ENCODE measurements at regions not wholly inside any gene's neighbourhood (a gene's known extent, or its start where the extent isn't known, plus 50 kb on each side); places are given as distances from the start of the nearest gene placed in this dataset.
A peak's percentile ranks its signal among the peaks of the same experiment; 100 is the strongest.

- no peak overlapping the region for H3K4me3 ChIP-seq (ENCODE audit: low read length)
- TF ChIP-seq, protein P1, sequence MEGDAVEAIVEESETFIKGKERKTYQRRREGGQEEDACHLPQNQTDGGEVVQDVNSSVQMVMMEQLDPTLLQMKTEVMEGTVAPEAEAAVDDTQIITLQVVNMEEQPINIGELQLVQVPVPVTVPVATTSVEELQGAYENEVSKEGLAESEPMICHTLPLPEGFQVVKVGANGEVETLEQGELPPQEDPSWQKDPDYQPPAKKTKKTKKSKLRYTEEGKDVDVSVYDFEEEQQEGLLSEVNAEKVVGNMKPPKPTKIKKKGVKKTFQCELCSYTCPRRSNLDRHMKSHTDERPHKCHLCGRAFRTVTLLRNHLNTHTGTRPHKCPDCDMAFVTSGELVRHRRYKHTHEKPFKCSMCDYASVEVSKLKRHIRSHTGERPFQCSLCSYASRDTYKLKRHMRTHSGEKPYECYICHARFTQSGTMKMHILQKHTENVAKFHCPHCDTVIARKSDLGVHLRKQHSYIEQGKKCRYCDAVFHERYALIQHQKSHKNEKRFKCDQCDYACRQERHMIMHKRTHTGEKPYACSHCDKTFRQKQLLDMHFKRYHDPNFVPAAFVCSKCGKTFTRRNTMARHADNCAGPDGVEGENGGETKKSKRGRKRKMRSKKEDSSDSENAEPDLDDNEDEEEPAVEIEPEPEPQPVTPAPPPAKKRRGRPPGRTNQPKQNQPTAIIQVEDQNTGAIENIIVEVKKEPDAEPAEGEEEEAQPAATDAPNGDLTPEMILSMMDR (IDR thresholded peaks at IDR 0.05; ENCODE audit: insufficient read depth, low read depth, low read length, missing control alignments), result no peak
- peak; percentile 10 for DNase-seq (ENCODE audit: low read depth)
These were observed 133.0 kb downstream of the RAB38 start for GRCh38 chr11:88042238-88042637.

GRCh38 chr11:88041679-88042078, 133.6 kb downstream of the RAB38 start:
- no peak for DNase-seq (ENCODE audit: low read depth)
- H3K4me3 ChIP-seq (ENCODE audit: low read length), result no peak overlapping the region
- TF ChIP-seq, protein P1 (IDR thresholded peaks at IDR 0.05; ENCODE audit: insufficient read depth, low read depth, low read length, missing control alignments), result no peak

- H3K4me3 ChIP-seq (ENCODE audit: low read length), result no peak overlapping the region
- TF ChIP-seq, protein P1 (IDR thresholded peaks at IDR 0.05; ENCODE audit: insufficient read depth, low read depth, low read length, missing control alignments), result no peak
- no peak for DNase-seq (ENCODE audit: low read depth)
These were observed 135.1 kb downstream of the RAB38 start for GRCh38 chr11:88040148-88040496.

DNA sequence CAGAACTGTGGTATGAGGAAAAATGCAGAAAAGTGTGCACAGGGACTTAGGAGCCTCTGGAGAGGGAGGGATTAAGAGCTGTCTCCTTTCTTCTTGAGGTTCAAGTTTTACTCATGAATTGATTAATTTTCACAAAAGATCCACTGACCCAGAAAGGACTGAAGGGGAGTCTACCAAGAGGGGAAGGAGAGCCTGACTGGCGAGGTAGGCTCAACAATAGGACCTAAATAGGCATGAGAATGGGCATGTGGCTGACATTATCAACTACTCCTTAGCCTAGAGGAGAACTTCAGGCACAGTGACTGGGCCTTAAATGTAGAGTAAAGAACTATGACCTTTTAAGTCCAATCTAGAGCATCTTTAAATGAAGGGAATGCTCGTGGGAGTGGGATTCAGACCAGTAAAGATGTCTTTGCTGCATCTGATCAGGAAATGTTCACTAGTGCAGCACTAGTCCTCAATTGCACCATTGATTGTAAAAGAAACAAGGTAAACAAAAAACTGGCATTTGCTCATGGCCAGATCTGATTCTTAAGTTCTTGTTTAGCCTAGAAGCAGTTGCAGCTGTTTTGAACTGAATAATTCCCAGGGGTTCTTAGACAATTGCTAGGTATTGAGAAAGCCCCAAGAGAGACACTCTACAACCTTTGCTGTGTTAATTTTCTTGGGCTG, 135.6 kb downstream of the RAB38 start:
- no peak for DNase-seq (ENCODE audit: low read depth)

GRCh38 chr11:88038063-88038462, 137.2 kb downstream of the RAB38 start:
- no peak overlapping the region for H3K4me3 ChIP-seq (ENCODE audit: low read length)
- no peak for DNase-seq (ENCODE audit: low read depth)
- TF ChIP-seq, protein P1 (IDR thresholded peaks at IDR 0.05; ENCODE audit: insufficient read depth, low read depth, low read length, missing control alignments), result no peak

More for the DNA sequence above, 135.6 kb downstream of the RAB38 start:
- TF ChIP-seq, protein P1 (IDR thresholded peaks at IDR 0.05; ENCODE audit: insufficient read depth, low read depth, low read length, missing control alignments), result no peak
- no peak overlapping the region for H3K4me3 ChIP-seq (ENCODE audit: low read length)

GRCh38 chr11:88036701-88037100, 138.5 kb downstream of the RAB38 start:
- TF ChIP-seq, protein P1 (IDR thresholded peaks at IDR 0.05; ENCODE audit: insufficient read depth, low read depth, low read length, missing control alignments), result no peak
- DNase-seq (ENCODE audit: low read depth), result peak; percentile 45
- H3K4me3 ChIP-seq (ENCODE audit: low read length), result no peak overlapping the region

- TF ChIP-seq, protein P1 (IDR thresholded peaks at IDR 0.05; ENCODE audit: insufficient read depth, low read depth, low read length, missing control alignments), result no peak
These were observed 140.0 kb downstream of the RAB38 start for GRCh38 chr11:88035271-88035670.

More at GRCh38 chr11:88035271-88035670, 140.0 kb downstream of the RAB38 start:
- DNase-seq (ENCODE audit: low read depth), result peak; percentile 61
- H3K4me3 ChIP-seq (ENCODE audit: low read length), result no peak overlapping the region
